AG04449 (cell line): ENCODE measurements at regions not wholly inside any gene's neighbourhood (a gene's known extent, or its start where the extent isn't known, plus 50 kb on each side); places are given as distances from the start of the nearest gene placed in this dataset.

ENCODE experiments used
- CTCF ChIA-PET: fragments of 350-600 bp; formaldehyde crosslinking; extraction: SDS; loops from one replicate; lab custom pipeline; 2021; ENCODE audit warnings: antibody characterized with exemption; lab: Yijun Ruan, JAX
- POLR2A ChIA-PET: fragments of 400-600, 350-600 bp; formaldehyde crosslinking; extraction: SDS; loops from one replicate; lab custom pipeline; 2020; ENCODE audit warnings: antibody characterized with exemption, inconsistent platforms; lab: Yijun Ruan, JAX
- DNase-seq: peaks from one replicate; pipeline ENCODE4 v3.0.0-alpha.2; 2010; ENCODE audit warnings: low read depth, low spot score
- H3K4me3 ChIP-seq: 2 replicates; pipeline ENCODE4 v1.5.1; 2011; ENCODE audit warnings: low read depth, mild to moderate bottlenecking, control low read depth, low read length
- TF ChIP-seq, protein P1 (sequence below): IDR thresholded peaks from one replicate; pipeline ENCODE4 v1.5.1; 2011; ENCODE audit warnings: mild to moderate bottlenecking, moderate library complexity, low read length, control low read depth, inconsistent platforms; ENCODE audit not compliant: insufficient read depth; ENCODE audit errors: missing control alignments

DNA sequence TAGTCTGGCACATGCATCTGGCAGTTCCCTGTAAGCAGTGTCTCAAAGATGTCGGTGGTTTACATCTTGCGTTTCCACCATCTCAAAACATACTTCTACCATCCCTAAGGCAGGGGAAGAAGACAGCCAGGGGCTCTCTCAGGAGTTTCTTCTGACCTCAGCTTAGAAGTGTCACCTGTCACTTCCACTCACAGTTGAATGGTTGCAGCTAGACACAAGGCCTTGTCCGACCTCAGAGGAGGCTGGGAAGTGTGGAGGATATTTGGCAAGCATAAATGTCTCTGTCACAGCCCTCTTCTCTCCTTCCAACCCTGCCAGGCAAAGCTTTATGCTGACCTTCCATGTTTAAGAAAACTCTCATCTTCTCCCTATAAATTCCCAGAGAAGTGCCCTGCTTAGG, 193.3 kb downstream of the HERPUD2 start:
- POLR2A ChIA-PET = no interaction called here
- no peak overlapping the region for H3K4me3 ChIP-seq
- CTCF ChIA-PET = no interaction called here
- TF ChIP-seq, protein P1, sequence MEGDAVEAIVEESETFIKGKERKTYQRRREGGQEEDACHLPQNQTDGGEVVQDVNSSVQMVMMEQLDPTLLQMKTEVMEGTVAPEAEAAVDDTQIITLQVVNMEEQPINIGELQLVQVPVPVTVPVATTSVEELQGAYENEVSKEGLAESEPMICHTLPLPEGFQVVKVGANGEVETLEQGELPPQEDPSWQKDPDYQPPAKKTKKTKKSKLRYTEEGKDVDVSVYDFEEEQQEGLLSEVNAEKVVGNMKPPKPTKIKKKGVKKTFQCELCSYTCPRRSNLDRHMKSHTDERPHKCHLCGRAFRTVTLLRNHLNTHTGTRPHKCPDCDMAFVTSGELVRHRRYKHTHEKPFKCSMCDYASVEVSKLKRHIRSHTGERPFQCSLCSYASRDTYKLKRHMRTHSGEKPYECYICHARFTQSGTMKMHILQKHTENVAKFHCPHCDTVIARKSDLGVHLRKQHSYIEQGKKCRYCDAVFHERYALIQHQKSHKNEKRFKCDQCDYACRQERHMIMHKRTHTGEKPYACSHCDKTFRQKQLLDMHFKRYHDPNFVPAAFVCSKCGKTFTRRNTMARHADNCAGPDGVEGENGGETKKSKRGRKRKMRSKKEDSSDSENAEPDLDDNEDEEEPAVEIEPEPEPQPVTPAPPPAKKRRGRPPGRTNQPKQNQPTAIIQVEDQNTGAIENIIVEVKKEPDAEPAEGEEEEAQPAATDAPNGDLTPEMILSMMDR = no peak
- no peak for DNase-seq

DNA sequence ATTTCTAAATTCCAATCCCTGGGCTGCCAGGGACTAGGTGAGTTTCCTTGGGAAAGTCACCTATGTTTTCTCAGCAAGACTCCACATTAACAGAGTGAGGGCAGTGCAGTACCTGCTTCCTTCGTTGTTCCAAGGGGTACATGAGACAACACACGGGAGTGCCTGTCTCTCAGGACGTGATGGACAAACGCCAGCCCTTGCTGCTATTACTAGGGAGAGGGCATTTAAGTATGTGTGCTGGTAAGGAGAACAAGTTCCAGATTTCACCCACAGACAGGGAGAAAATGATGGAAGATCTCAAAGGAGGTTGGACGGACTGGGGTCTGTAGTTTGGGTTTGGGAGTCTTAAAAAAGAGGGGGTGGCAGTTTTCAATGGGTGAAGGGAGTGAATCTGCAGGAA, 195.7 kb downstream of the HERPUD2 start:
- CTCF ChIA-PET = interaction anchor here (1.1 kb wide), 1 partner anchor 21 kb away, joined by 3 read pairs; no protein-coding TSS in a partner anchor
- POLR2A ChIA-PET = no interaction called here

DNA sequence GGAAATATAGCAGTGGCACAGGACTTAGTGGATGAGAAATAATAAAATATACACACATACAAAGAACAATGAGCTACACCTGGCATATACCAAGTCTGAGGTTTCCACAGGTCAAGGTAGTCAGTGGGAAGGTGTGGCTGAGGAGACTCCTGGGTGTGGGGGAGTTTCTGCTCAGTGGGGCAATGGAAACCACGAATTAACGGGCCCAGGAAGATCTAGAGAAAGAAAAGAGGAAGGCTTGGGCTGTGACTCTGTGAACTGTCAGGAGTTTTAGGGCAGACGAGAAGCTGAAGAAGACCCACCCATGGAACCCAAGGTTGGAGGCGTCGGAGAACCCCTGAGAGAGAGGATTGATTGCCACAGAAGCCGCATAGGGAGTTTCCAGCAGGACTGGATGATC, 196.5 kb downstream of the HERPUD2 start:
- TF ChIP-seq, protein P1 = no peak
- ChIA-PET POLR2A (no interaction called here), CTCF (no interaction called here)
- no peak for DNase-seq
- H3K4me3 ChIP-seq = no peak overlapping the region

More for the DNA sequence above, 195.7 kb downstream of the HERPUD2 start:
- no peak overlapping the region for H3K4me3 ChIP-seq
- DNase-seq = no peak
- TF ChIP-seq, protein P1 = no peak

DNA sequence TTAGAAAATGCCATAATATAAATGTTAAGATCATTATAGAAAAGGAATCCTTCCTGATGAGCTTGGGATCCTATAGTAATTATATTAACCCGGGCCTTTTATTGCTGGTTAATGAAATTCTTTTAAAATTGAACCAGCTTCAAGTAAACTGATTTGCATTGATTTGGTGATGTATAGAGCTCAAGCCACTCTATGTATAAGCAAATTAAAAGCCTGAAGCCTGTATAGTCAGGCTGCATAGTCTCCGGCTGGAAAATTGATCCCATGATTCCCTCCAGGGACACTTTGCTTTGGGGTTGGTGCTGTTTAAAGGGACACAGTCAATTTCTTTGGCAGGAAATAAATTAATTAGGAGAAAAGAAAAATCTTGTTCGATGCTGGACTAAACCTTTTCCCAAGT, 199.1 kb downstream of the HERPUD2 start:
- ChIA-PET CTCF (no interaction called here), POLR2A (no interaction called here)
- DNase-seq = no peak
- no peak overlapping the region for H3K4me3 ChIP-seq
- TF ChIP-seq, protein P1 = no peak

DNA sequence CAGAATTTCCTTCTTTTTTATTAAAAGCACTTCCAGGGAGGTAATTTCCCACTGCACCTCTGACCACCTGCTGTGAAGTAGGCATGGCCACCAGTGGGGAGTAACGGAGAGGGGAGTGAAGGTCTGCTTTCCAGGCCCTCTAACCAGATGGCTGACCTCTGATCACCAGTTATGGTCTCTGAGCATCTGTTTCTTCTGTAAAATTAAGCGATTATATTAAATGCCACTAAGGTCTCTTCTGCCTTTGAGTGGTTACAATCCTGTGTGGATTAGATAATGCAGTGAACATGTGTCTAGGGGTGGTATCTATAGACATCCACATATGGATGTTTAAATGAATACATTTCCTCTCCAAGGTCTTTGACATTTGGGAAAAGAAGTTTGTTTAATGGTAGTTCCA, 199.6 kb downstream of the HERPUD2 start:
- H3K4me3 ChIP-seq = no peak overlapping the region
- CTCF ChIA-PET = no interaction called here
- TF ChIP-seq, protein P1 = no peak
- POLR2A ChIA-PET = no interaction called here
- DNase-seq = no peak

DNA sequence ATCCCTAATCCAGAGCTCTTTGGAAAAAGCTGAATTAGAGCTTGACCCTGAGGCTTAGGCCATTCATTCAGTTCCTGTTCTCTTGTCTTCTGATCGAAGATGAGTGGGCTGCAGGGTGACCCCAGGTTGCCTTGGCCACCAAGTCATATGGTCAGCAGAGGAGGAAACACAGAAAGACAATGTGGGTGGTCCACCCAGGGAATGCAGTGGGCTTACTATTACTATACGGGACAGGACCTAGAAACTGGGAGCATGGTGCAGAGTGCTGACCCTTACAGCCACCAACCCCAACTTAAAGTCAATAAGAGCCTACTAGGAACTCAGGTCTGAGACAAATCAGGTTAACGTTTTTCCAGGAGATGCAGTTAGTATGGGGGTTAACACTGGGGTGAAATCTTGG, 200.5 kb downstream of the HERPUD2 start:
- DNase-seq = no peak
- TF ChIP-seq, protein P1 = no peak
- ChIA-PET POLR2A (no interaction called here), CTCF (no interaction called here)
- no peak overlapping the region for H3K4me3 ChIP-seq
